ENCODE measurements at regions not wholly inside any gene's neighbourhood (a gene's known extent, or its start where the extent isn't known, plus 50 kb on each side); places are given as distances from the start of the nearest gene placed in this dataset.

DNA sequence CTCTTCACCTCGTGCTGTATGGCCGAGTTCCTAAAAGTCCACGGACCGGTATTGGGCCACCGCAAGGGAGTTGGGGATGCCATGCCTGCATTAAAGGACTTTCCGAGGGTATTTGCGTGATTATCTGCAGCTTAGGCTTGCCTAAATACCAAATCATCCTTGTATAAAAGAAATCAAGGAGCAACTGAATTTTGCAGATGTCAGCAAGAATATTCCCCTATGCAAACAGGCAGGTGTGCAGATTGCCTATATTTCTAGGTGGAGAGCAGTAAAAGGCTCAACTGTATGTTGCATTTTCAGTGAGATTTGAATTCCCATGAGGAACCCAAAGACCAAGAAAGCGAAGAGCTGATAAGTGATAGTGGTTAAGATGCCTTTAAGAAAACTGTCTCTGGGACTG is 452.3 kb downstream of the CDH11 start:
- TF ChIP-seq, protein P1, sequence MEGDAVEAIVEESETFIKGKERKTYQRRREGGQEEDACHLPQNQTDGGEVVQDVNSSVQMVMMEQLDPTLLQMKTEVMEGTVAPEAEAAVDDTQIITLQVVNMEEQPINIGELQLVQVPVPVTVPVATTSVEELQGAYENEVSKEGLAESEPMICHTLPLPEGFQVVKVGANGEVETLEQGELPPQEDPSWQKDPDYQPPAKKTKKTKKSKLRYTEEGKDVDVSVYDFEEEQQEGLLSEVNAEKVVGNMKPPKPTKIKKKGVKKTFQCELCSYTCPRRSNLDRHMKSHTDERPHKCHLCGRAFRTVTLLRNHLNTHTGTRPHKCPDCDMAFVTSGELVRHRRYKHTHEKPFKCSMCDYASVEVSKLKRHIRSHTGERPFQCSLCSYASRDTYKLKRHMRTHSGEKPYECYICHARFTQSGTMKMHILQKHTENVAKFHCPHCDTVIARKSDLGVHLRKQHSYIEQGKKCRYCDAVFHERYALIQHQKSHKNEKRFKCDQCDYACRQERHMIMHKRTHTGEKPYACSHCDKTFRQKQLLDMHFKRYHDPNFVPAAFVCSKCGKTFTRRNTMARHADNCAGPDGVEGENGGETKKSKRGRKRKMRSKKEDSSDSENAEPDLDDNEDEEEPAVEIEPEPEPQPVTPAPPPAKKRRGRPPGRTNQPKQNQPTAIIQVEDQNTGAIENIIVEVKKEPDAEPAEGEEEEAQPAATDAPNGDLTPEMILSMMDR (IDR thresholded peaks at IDR 0.05; ENCODE audit: low read depth, low read length): no peak
- no peak for TF ChIP-seq POLR2A (IDR thresholded peaks at IDR 0.05; ENCODE audit: extremely low read depth, insufficient read length)
- TF ChIP-seq MYC (IDR thresholded peaks at IDR 0.05; ENCODE audit: low read depth, low read length): no peak
- TF ChIP-seq, protein P2, sequence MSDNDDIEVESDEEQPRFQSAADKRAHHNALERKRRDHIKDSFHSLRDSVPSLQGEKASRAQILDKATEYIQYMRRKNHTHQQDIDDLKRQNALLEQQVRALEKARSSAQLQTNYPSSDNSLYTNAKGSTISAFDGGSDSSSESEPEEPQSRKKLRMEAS (IDR thresholded peaks at IDR 0.05; ENCODE audit: low read depth, low read length): no peak
